Fibroblast of skin of left quadriceps (primary cell): ENCODE measurements at regions not wholly inside any gene's neighbourhood (a gene's known extent, or its start where the extent isn't known, plus 50 kb on each side); places are given as distances from the start of the nearest gene placed in this dataset.

Experiments used
- DNase-seq, 2 experiments: peaks; one replicate each; pipeline ENCODE4 v3.0.0-alpha.2; 2013; ENCODE audit warnings: low read depth in 2 of 2

GRCh38 chr10:88127766-88128165 is 264.3 kb downstream of the PTEN start:
- no peak for DNase-seq

GRCh38 chr10:88129013-88129412 is 265.6 kb downstream of the PTEN start:
- DNase-seq: no peak

GRCh38 chr10:88130912-88131311 is 267.5 kb downstream of the PTEN start:
- DNase-seq: no peak

GRCh38 chr10:88131511-88132139 is 268.2 kb downstream of the PTEN start:
- DNase-seq: peak in 1 of 2 experiments; percentile 23

GRCh38 chr10:88136712-88137111 is 273.3 kb downstream of the PTEN start:
- DNase-seq: no peak

- DNase-seq: no peak
These were observed 275.0 kb downstream of the PTEN start for GRCh38 chr10:88138319-88138848.

- no peak for DNase-seq
These were observed 283.8 kb downstream of the PTEN start for GRCh38 chr10:88147000-88147798.

GRCh38 chr10:88149906-88150305 is 286.5 kb downstream of the PTEN start:
- DNase-seq: no peak

- no peak for DNase-seq
These were observed 286.9 kb downstream of the PTEN start for GRCh38 chr10:88150339-88150738.

GRCh38 chr10:88152728-88153133 is 289.3 kb downstream of the PTEN start:
- DNase-seq: peak; percentile 92

GRCh38 chr10:88154596-88155250 is 291.3 kb downstream of the PTEN start:
- DNase-seq: peak; percentile 66

- DNase-seq: peak in 1 of 2 experiments; percentile 24
These were observed 292.9 kb downstream of the PTEN start for GRCh38 chr10:88156341-88156740.

- peak; percentile 80 to 84 for DNase-seq
These were observed 294.6 kb downstream of the PTEN start for GRCh38 chr10:88157981-88158465.

- no peak for DNase-seq
These were observed 295.2 kb downstream of the PTEN start for GRCh38 chr10:88158526-88159122.

GRCh38 chr10:88159127-88159829 is 295.9 kb downstream of the PTEN start:
- no peak for DNase-seq

GRCh38 chr10:88161070-88161469 is 297.6 kb downstream of the PTEN start:
- no peak for DNase-seq

GRCh38 chr10:88161756-88162155 is 298.3 kb downstream of the PTEN start:
- DNase-seq: no peak

GRCh38 chr10:88162852-88163251 is 299.4 kb downstream of the PTEN start:
- no peak for DNase-seq

GRCh38 chr10:88163572-88163971 is 300.1 kb downstream of the PTEN start:
- DNase-seq: no peak

GRCh38 chr10:88164471-88164870 is 301.0 kb downstream of the PTEN start:
- DNase-seq: no peak

GRCh38 chr10:88165849-88166271 is 302.4 kb downstream of the PTEN start:
- DNase-seq: peak; percentile 86 to 87
